ENCODE measurements at regions not wholly inside any gene's neighbourhood (a gene's known extent, or its start where the extent isn't known, plus 50 kb on each side); places are given as distances from the start of the nearest gene placed in this dataset.

DNA sequence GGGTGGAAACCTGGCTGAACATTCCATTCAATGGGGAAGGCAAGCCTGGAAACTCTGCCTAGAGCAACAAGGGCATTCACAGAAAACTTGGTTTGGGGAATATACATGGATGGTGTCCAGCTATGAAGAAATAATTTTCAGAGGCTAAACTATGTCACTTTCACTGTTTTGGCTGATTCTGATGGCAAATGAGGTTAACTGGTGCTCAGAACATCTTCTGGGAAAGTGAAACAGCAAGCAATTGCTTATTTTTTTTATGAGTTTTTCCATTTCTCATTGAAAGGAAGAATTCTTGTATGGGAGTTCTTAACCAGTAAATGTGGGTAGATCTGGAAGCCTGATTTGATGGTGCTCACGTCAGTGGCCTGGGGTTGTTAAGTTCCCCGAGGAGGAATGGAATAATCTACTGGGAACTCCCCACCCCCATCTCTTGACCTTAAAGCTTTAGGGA, 132.8 kb upstream of the BTG1 start:
- DNase-seq (ENCODE audit: low read depth) = no peak

DNA sequence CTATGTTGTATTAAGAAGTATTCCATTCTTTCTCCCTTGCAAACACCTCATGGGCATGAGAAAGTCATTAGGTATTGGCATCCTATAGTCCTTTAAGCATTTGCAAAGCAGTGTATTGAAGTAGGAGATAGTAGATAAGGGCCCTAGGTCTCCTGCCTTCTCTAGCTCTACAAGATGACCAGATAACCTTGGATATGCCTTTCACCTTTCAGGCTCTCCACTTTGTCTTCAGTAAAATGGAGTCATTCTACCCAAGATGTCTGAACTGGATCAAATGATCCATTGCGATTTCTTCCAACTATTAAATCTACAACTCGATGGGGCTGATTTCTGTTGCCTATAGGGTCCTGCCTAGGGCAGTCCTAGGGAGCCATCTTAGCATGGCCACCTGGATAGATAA, 132.1 kb upstream of the BTG1 start:
- DNase-seq (ENCODE audit: low read depth) = no peak

DNA sequence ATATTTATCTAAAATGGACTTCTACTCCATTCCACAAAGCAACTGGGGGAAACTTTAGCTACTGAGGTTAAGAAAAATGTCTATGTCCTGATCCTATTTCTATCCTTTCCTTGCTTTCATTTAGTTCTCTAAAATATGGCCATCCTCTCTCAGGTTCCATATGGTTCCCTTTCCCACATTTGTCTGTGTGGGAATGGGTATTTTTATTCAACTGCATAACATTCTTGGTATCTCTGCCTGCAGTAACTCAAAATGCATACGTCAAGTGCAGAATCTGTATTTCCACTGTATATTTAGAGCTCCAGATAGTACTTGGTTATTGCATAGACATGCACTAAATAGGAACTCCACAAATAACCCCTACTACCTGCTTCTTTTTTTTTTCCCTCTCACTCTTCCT, 130.6 kb upstream of the BTG1 start:
- no peak for DNase-seq (ENCODE audit: low read depth)

DNA sequence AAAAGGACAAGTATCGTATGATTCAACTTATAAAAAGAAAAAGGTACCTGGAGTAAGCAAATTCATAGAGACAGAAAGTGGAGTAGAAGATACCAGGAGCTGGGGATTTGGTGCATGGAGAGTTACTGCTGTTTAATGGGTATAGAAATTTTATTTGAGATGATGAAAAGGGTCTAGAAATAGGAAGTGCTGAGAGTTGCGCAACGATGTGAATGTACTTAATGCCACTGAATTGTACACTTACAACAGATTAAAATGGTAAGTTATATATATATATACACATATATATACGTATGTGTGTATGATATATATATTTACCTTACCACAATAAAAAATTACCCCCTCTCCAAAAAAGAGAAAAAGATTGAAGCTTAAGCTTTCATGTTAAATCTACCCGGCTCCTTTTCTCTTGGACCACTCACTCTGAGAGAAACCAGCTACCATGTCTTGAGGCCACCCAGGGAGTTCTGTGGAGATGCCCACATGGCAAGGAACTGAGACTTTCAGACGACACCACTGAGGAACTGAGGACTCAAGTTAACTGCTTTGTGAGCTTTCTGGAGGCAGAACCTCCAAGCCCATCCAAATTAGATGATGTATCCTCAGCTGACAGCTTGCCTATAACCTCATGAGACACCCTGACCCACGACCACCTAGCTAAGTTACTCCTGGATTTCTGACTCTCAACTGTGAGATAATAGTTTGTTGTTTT, 130.0 kb upstream of the BTG1 start:
- no peak for DNase-seq (ENCODE audit: low read depth)

DNA sequence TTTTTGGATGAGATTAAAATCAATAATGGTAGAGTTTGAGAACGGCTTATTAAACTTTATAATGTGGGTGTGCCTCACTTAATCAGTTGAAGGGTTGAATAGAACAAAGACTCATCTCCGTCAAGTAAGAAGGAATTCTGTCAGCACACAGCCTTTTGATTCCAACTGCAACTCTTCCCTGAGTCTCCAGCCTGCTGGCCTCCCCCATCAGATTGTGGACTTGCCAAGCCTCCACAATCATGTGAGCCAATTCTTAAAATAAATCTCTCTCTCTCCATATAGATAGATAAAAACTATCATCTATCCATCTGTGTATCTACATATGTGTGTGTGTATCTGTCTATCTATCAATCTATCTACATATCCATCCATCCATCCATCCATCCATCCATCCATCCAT, 127.4 kb upstream of the BTG1 start:
- DNase-seq (ENCODE audit: low read depth) = no peak

DNA sequence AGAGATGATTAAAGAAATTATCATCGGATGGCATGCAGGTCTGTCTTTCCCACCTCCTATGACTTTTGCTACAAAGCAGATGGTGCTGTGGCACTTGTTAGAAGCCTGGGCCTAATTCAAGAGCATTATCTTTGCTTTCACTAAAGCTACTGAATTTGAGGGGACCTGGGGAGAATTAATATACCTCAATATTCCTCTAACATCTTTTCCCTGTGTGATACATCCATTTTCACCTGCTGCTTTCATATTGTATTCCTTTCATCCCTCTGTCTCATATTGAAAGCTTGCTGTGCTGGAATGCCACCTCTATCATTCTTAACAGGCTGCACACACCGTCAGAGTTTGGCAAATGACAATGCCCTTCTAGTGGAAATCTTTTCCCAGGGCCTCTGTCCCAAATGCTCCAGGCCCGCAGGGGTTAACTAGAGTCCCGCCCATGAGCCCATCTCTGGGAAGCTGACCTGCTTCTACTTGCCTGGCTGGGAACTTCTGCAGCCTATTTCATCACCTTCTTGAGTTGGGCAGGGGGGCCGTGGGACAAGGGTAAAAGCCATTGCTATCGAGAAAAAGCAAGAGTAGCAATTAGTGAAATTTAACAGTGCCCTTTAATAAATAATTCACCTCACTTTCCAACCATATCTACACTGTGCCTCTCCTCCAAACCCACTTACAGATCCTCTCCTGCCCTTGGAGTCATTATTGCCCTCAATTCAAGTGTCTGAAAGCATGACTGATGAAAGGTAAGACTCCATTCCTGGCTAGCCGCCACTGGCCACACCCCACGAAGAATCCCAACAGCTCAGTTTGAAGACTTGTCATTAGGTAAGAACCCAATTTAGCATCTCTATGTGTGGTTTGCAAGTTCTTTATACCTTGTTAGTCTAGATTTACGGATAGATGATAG, 126.7 kb upstream of the BTG1 start:
- DNase-seq (ENCODE audit: low read depth) = no peak

DNA sequence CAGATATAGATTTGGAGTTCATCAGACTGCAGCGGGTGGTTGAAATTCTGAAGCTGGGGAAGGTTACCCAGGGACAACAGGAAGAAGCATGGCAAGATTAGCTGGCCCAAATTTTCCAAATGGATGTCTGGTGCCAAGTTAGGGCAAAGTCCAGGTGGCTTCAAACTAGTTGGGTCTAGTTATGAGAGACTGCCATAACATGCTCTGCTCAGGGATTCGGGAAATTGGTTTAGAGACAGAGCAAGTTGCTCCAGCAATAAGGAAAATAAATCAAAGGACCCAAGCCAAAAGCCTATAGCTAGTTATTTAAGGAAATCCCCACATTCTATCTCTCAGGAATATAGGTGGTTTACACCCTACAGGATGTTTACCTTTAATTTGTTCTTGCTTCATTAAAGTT, 125.7 kb upstream of the BTG1 start:
- no peak for DNase-seq (ENCODE audit: low read depth)

DNA sequence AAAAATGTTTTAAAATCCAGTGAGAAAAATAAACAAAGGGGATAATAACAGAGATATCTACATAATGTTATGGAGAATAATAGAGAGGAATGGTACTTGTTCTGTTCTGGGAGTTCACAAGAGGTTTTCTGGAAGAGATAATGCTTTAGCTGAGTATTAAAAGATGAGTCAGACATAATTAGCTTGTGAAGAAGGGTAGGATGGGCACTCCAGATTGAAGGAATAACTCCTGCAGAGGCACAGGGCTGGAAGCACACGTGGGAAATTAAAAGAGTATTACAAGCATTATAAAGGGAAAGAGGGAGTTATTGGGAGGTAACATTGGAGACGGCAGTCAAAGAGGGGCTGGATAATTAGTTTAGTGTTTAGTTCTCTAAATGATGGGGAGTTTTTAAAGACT, 124.9 kb upstream of the BTG1 start:
- no peak for DNase-seq (ENCODE audit: low read depth)

DNA sequence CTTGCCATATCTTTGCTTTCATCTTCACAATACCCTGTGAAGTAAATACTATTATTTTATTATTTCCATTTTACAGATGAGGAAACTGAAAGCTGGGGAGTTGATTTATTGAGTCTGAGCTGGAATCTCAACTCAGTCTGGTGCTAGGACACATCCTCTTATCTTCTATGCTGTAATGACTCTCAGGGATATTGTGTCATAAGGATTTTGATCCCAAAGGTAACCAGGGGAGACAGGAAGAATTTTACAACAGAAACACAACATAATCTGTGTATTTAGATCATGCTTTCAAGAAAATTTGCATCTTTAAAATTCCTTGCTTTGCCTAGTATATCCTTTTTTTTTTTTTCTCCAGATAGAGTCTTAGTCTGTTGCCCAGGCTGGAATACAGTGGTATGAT, 123.3 kb upstream of the BTG1 start:
- DNase-seq (ENCODE audit: low read depth) = no peak

DNA sequence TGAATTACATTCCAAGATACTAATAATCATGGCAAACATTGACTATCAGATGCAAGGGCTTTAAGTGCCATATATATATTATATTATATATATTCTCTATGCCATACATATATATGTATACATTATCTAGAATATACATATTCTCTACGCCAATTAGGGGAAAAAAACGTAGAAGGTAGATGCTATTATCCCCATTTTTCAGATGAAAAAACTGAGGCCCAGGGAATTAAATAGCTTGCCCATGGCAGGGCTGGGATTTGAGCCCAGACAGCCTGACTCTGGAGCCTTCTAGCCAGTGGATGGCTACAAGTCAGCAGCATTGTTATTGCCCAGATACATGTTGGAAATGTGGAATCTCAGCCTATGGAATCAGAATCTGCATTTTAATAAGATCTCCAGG, 116.0 kb upstream of the BTG1 start:
- DNase-seq (ENCODE audit: low read depth) = no peak

DNA sequence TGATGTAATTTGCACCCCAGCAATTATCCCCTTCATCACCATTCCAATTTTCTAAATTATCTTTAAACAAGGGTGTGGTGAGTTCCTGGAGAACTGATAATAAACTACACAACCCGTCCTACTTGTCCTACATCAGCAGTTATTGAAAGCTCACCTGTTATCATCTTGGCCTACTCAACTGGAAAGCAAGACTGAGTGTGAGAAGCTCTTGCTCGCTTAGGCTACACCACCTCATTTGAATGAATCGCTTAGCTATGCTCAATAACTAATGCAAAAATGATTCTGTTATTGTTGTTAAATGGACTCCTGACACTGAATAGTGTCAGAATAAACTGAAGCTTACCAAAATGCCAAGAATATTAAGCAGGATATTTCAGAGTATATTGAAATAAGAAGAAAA, 115.4 kb upstream of the BTG1 start:
- no peak for DNase-seq (ENCODE audit: low read depth)

DNA sequence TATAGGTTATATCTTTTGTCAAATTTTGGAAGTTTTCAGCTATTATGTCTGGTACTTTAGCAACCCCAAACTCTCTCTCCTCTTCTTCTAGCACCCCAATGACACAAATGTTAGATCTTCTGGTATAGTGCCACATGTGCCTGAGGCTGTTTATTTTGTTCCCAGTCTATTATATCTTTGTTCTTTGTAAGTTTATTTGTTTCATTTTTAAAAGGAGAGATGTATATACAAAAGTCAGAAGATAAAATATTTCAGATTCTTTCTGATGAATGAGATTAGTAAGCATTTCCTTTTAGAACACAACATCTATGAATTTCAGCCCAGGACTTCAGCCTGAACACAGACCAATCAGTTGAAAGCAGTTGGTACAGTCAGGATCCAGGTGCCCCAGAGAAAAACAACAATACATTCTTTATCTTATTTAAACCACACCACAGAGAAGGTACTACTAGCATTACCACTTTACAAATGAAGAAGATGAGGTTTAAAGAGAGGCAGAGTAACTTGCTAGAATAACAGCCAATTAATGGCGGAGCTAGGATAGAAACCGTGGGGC, 114.1 kb upstream of the BTG1 start:
- no peak for DNase-seq (ENCODE audit: low read depth)

DNA sequence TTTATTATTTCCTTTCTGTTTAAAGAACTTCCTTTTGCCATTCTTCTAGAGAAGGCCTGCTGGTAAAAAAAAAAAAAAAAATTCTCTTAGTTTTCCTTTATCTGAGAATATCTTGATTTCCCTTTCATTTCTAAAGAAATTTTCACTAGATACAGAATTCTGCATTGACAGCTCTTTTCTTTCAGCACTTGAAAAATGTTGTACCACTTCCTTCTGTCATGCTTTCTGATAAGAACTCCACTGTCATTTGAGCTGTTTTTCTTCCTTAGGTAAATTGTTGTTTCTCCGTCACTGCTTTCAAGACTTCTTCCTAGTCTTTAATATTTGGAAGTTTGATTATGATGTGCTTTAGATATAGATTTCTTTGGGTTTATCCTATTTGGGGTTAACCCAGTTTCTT, 113.6 kb upstream of the BTG1 start:
- no peak for DNase-seq (ENCODE audit: low read depth)

DNA sequence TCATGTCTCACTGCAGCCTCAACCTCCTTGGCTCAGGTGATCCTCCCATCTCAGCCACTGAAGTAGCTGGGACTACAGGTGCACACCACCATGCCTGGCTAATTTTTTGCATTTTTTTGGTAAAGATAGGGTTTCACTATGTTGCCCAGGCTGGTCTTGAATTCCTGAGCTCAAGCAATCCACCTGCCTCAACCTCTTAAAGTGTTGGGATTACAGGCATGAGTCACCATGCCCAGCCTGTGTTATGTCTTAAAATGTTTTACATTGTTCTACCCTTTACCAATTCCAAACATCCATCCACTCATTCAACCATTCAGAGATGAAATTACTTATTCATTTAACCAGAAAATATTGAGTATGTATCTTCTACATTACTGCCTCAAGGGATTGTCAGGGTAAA, 111.6 kb upstream of the BTG1 start:
- DNase-seq (ENCODE audit: low read depth) = no peak

DNA sequence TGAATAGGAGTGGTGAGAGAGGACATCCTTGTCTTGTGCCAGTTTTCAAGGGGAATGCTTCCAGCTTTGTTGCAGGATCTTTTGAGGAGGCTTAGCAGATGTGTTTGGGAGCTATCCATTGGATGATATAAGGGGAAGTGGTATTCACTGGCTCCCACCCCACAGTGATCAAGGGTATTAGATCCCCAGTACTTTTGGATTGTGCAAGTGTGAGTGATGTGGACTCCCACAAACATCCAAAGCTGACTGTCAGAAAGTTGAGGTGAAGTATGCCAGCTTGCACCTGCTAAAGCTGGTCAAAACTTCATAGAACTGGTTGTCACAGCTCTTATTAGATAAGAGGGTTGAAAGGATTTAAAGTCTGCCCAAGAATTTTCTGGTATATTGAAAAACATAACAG, 110.1 kb upstream of the BTG1 start:
- DNase-seq (ENCODE audit: low read depth) = no peak

DNA sequence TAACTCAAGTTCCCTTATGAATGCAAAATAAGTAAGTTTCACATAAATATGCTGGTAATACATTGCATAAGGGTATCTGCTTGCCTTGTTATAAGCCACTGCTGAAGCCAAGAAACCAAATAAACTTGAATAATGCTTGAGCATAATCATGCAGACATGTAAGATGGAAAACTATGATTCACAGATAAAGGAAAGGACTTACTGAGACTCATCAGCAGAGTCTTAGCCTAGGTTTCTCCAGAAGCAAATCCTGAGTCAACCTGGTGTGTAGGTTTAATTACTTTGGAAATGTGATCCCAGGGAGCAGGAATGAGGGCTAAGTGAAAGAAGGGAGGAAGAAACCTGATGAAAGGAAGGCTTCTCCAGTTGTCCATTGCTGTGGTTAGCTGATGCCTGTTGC, 107.7 kb upstream of the BTG1 start:
- peak; percentile 6 for DNase-seq (ENCODE audit: low read depth)

DNA sequence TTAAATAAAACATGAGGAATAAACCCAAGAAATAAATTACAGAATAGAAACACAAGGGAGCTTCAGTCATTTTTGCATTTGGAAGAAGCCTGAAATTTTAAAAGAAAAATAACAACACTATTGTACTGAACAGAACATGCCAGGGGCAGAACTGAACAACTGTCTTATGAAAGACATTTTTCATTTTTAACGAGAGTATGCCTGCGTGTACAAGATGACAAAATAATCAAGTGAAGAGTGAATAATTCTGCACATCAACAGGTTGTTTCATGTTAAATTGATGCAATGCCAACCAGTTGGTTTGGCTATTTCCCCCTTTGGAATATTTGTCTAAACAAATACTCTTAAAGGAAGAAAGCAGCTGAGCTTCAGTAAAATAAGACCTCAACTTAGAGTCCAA, 103.3 kb upstream of the BTG1 start:
- no peak for DNase-seq (ENCODE audit: low read depth)

DNA sequence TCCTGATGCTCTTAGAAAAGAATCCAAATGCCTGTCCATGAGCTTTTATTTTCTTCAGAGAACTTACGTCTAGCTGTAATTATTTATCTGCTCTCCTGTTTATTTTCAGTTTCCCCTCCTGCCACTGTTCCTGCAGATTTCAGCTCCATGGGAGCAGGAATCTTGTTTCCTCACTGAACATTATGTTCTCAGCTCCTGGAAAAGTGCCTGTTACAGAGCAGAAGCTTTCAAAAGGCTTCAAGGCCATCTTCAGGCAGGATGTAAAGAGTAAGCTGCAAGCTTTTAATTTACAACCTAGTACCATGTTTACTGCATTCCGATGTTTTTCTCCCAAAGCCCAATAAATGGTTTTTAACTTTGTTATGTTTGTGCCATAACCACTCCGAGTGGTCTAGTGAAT, 98.4 kb upstream of the BTG1 start:
- DNase-seq (ENCODE audit: low read depth) = no peak

DNA sequence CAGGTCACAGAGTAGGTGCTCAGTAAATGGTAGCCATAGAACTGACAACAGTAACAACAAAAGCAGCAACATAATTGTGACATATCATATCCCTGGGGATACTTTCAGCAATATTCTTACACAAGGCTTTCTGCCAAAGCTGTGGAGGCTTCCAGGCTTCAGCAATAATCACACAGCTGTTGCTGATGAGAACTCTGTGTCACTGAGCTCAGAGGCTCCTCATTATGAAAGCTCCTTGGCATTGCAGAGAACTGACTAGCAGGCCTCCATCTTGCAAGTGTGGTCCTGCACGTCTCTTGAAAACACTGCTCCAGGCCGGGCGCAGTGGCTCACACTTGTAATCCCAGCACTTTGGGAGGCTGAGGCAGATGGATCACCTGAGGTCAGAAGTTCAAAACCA, 97.3 kb upstream of the BTG1 start:
- no peak for DNase-seq (ENCODE audit: low read depth)

DNA sequence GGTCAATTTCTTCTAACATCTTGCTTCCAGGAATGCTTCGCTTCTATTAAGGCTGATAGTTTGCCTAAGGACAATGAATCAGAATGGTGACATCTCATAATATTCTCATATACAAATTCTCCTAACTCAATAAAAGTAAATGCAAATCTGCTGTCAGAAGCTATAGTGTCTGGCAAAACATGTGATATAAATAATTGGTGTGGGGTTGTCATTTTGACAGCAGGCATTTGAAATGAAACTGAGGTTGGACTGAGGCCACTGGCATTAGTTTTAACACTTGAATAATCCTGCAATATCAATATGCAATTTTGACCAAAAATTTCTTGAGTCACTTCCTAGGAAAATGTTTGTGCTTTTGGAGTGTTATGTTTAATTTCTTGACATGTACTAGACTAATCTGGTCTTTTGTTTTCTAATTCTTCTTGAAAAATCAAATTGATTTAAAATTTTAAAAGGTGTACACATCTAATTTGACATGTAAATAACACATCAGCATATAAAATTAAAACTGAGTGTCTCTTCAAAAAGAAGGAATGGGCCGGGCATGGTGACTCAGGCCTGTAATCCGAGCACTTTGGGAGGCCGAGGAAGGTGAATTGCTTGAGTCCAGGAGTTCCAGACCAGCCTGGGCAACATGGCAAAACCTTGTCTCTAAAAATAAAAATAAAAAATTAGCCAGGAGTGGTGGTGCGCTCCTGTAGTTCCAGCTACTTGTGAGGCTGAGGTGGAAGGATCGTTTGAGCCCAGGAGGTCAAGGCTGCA, 92.3 kb upstream of the BTG1 start:
- DNase-seq (ENCODE audit: low read depth) = no peak

DNA sequence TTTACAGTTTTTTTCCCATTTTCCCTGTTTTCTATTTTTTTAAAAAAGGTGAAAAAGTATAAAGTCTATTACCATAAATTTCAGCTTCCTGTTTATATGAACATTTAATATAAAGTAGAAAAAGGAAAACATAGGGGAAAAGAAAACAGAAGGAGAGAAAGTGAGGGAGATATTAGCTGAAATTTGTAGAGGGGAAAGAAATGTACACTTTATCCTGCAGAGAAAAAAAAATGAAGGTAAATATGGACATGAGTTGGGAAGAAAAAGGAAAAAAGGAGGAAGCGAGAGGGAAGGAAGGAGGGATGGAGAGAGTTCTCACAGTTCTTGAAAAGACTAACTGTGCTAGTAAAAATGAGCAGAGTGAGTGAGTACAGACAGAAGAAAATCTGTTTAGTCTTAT, 91.6 kb upstream of the BTG1 start:
- DNase-seq (ENCODE audit: low read depth) = no peak

Measured in HT1080 (cell line).